CD8-positive, alpha-beta memory T cell (primary cell): ENCODE measurements at regions not wholly inside any gene's neighbourhood (a gene's known extent, or its start where the extent isn't known, plus 50 kb on each side); places are given as distances from the start of the nearest gene placed in this dataset.

Source experiments
- CTCF ChIA-PET: fragments of 350-600 bp; sonication (Branson Sonifier 250); formaldehyde crosslinking; loops from one replicate; lab custom pipeline; 2021; ENCODE audit warnings: antibody characterized with exemption; lab: Charles Lee
- POLR2A ChIA-PET: fragments of 350-600 bp; sonication (Branson Sonifier 250); formaldehyde crosslinking; loops from one replicate; lab custom pipeline; 2021; ENCODE audit warnings: antibody characterized with exemption; lab: Charles Lee
- DNase-seq, 5 donors: peaks; one replicate each; pipeline versions ENCODE4 v3.0.0 to v3.0.0-alpha.2; 2020 to 2022; ENCODE audit warnings: mixed read lengths in 1 of 5
- H3K27ac ChIP-seq: one replicate; pipeline ENCODE4 v1.7.0; 2013; ENCODE audit warnings: low read depth, mild to moderate bottlenecking, low read length, moderate library complexity
- H3K27me3 ChIP-seq: 2 replicates; pipeline ENCODE4 v1.7.0; 2013; ENCODE audit warnings: low read length, mild to moderate bottlenecking; ENCODE audit not compliant: insufficient read depth, poor library complexity, severe bottlenecking
- H3K36me3 ChIP-seq: 2 replicates; pipeline ENCODE4 v1.7.0; 2013; ENCODE audit warnings: mild to moderate bottlenecking, low read length, moderate library complexity; ENCODE audit not compliant: insufficient read depth
- H3K4me1 ChIP-seq: 2 replicates; pipeline ENCODE4 v1.7.0; 2013; ENCODE audit warnings: mild to moderate bottlenecking, low read length, moderate library complexity; ENCODE audit not compliant: insufficient read depth
- H3K4me3 ChIP-seq: 2 replicates; pipeline ENCODE4 v1.7.0; 2013; ENCODE audit warnings: mild to moderate bottlenecking, low read length
- H3K9me3 ChIP-seq: 2 replicates; pipeline ENCODE4 v1.7.0; 2013; ENCODE audit warnings: mild to moderate bottlenecking, low read length
- H3K27ac Mint-ChIP-seq, 8 donors: one replicate each; pipeline ENCODE4 v1.8.0; 2020 to 2021; ENCODE audit warnings: mixed read lengths in 8 of 8, mild to moderate bottlenecking in 6 of 8, inconsistent platforms in 3 of 8, moderate library complexity in 3 of 8
- H3K27me3 Mint-ChIP-seq, 2 donors: one replicate each; pipeline ENCODE4 v1.8.0; 2020 to 2021; ENCODE audit warnings: mixed read lengths in 2 of 2, mild to moderate bottlenecking in 1 of 2, moderate library complexity in 1 of 2
- H3K36me3 Mint-ChIP-seq, 3 donors: one replicate each; pipeline ENCODE4 v1.8.0; 2020 to 2021; ENCODE audit warnings: mixed read lengths in 3 of 3, inconsistent platforms in 1 of 3, mild to moderate bottlenecking in 1 of 3
- H3K4me1 Mint-ChIP-seq, 3 donors: one replicate each; pipeline ENCODE4 v1.8.0; 2020 to 2021; ENCODE audit warnings: mixed read lengths in 3 of 3, inconsistent platforms in 1 of 3, mild to moderate bottlenecking in 1 of 3
- H3K4me3 Mint-ChIP-seq, 7 donors: one replicate each; pipeline ENCODE4 v1.8.0; 2020 to 2021; ENCODE audit warnings: mixed read lengths in 7 of 7, mild to moderate bottlenecking in 6 of 7, moderate library complexity in 4 of 7, inconsistent platforms in 2 of 7
- H3K9me3 Mint-ChIP-seq, 5 donors: one replicate each; pipeline ENCODE4 v1.8.0; 2020 to 2022; ENCODE audit warnings: mixed read lengths in 5 of 5, mild to moderate bottlenecking in 3 of 5, moderate library complexity in 2 of 5, inconsistent platforms in 1 of 5

- Mint-ChIP-seq H3K36me3 (no peaks in the 10 kb centered on the region), H3K27me3 (peaks cover 0 to 14% of the 10 kb centered on the region in 2 donors), H3K4me3 (no peak overlapping the region), H3K4me1 (no peaks in the 10 kb centered on the region), H3K27ac (peak overlapping the region in 1 of 8 donors; percentile 5), H3K9me3 (no peaks in the 10 kb centered on the region)
- Histone ChIP-seq H3K9me3 (no peaks in the 10 kb centered on the region), H3K27me3 (no peaks in the 10 kb centered on the region), H3K27ac (no peak overlapping the region), H3K4me1 (no peaks in the 10 kb centered on the region), H3K36me3 (no peaks in the 10 kb centered on the region), H3K4me3 (no peak overlapping the region)
- ChIA-PET POLR2A (no interaction called here), CTCF (no interaction called here)
- no peak for DNase-seq
Observed at GRCh38 chr7:26461518-26461917, 169.9 kb downstream of the SNX10 start.

DNA sequence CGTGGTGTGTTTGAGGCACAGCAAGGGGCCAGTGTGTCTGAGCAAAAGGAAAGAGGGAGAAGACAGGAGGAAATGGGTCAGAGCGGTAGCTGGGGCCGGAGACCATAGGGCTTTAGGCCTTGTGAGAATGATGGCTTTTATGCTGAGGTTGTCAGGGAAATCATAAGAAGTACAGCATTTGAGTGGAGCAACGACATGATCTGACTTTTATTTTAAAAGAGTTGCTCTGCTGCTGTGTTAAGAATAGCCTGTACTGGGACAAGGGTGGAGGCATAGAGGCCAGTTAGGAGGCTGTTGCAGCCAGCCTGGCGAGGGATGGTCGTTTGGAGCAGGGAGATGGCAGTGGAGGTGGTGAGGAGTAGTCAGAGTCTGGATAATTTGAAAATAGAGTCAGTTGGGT is 174.3 kb downstream of the SNX10 start:
- H3K4me3 Mint-ChIP-seq, result no peak overlapping the region
- CTCF ChIA-PET, result no interaction called here
- no peak overlapping the region for H3K4me3 ChIP-seq
- no peaks in the 10 kb centered on the region for H3K36me3 ChIP-seq
- no peaks in the 10 kb centered on the region for H3K4me1 ChIP-seq
- H3K9me3 Mint-ChIP-seq, result no peaks in the 10 kb centered on the region
- H3K27ac Mint-ChIP-seq, result no peak overlapping the region
- DNase-seq, result no peak
- no peak overlapping the region for H3K27ac ChIP-seq
- H3K27me3 Mint-ChIP-seq, result peaks cover 2 to 15% of the 10 kb centered on the region in 2 donors
- no peaks in the 10 kb centered on the region for H3K27me3 ChIP-seq
- no peaks in the 10 kb centered on the region for H3K4me1 Mint-ChIP-seq
- no peaks in the 10 kb centered on the region for H3K36me3 Mint-ChIP-seq
- no peaks in the 10 kb centered on the region for H3K9me3 ChIP-seq
- POLR2A ChIA-PET, result no interaction called here

GRCh38 chr7:26467104-26467503 is 175.4 kb downstream of the SNX10 start:
- POLR2A ChIA-PET, result no interaction called here
- CTCF ChIA-PET, result interaction anchor here (1.2 kb wide), 1 partner anchor 8 kb away, joined by 3 read pairs; no protein-coding TSS in a partner anchor
- no peak overlapping the region for H3K4me3 ChIP-seq
- Mint-ChIP-seq H3K36me3 (no peaks in the 10 kb centered on the region), H3K4me1 (no peaks in the 10 kb centered on the region), H3K27me3 (peaks cover 2 to 16% of the 10 kb centered on the region in 2 donors), H3K27ac (no peak overlapping the region), H3K4me3 (no peak overlapping the region), H3K9me3 (no peaks in the 10 kb centered on the region)
- H3K9me3 ChIP-seq, result no peaks in the 10 kb centered on the region
- no peak for DNase-seq
- no peaks in the 10 kb centered on the region for H3K4me1 ChIP-seq
- H3K27me3 ChIP-seq, result no peaks in the 10 kb centered on the region
- no peak overlapping the region for H3K27ac ChIP-seq
- no peaks in the 10 kb centered on the region for H3K36me3 ChIP-seq

DNA sequence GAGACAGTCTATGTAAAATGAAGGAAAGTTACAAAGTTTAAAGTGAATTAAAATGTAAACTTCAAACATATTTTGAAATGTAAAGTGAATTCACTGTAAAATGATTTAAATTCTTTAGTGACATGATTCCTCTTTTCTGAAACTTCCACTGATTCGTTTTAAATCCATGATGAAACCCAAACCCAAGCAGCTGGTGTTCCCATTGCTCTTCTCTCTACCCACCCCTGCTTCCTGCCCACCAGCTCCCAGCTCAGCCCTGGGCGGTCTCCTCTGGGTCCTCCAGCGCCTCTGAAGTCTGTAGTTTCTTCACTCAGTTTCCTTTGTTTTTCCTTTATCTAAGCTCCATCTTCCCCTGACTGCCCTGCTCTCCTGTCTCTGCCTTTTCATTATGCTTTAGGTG is 175.9 kb downstream of the SNX10 start:
- no peak for DNase-seq
- H3K9me3 ChIP-seq, result no peaks in the 10 kb centered on the region
- ChIA-PET POLR2A (no interaction called here), CTCF (interaction anchor here (1.2 kb wide), 1 partner anchor 8 kb away, joined by 3 read pairs; no protein-coding TSS in a partner anchor)
- H3K4me3 Mint-ChIP-seq, result no peak overlapping the region
- H3K27ac Mint-ChIP-seq, result no peak overlapping the region
- no peaks in the 10 kb centered on the region for H3K36me3 Mint-ChIP-seq
- H3K36me3 ChIP-seq, result no peaks in the 10 kb centered on the region
- no peaks in the 10 kb centered on the region for H3K27me3 ChIP-seq
- no peaks in the 10 kb centered on the region for H3K4me1 Mint-ChIP-seq
- no peak overlapping the region for H3K4me3 ChIP-seq
- H3K9me3 Mint-ChIP-seq, result no peaks in the 10 kb centered on the region
- peaks cover 2 to 19% of the 10 kb centered on the region in 2 donors for H3K27me3 Mint-ChIP-seq
- H3K27ac ChIP-seq, result no peak overlapping the region
- H3K4me1 ChIP-seq, result no peaks in the 10 kb centered on the region

- H3K4me3 ChIP-seq, result no peak overlapping the region
- Mint-ChIP-seq H3K27ac (no peak overlapping the region), H3K9me3 (no peaks in the 10 kb centered on the region), H3K4me1 (no peaks in the 10 kb centered on the region), H3K27me3 (peaks cover 2 to 19% of the 10 kb centered on the region in 2 donors), H3K4me3 (no peak overlapping the region), H3K36me3 (no peaks in the 10 kb centered on the region)
- ChIA-PET POLR2A (no interaction called here), CTCF (no interaction called here)
- H3K4me1 ChIP-seq, result no peaks in the 10 kb centered on the region
- DNase-seq, result no peak
- H3K9me3 ChIP-seq, result no peaks in the 10 kb centered on the region
- H3K27me3 ChIP-seq, result no peaks in the 10 kb centered on the region
- no peaks in the 10 kb centered on the region for H3K36me3 ChIP-seq
- no peak overlapping the region for H3K27ac ChIP-seq
Observed at GRCh38 chr7:26468625-26469024, 177.0 kb downstream of the SNX10 start.

DNA sequence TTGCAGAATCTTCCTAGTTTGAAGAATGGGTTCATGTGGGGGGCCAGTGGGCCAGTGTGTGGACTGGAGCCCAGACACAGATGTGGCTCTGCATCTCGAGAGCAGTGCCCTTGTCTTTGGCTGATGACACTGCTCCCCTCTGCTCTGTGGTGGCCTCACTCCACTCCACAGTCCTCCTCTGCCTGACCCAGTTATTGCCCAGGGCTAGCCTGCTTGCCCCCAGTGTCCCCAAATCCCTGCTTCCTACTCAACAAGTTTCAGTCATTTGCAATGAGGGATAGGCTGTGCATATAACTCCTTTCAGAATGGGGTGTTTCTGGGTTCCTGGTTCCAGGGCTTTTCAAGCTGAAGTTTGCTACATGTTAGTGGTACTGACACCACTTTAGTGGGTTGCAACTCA is 177.5 kb downstream of the SNX10 start:
- Mint-ChIP-seq H3K9me3 (no peaks in the 10 kb centered on the region), H3K4me3 (no peak overlapping the region), H3K36me3 (no peaks in the 10 kb centered on the region), H3K27me3 (peaks cover 5 to 23% of the 10 kb centered on the region in 2 donors), H3K27ac (no peak overlapping the region), H3K4me1 (no peaks in the 10 kb centered on the region)
- DNase-seq, result no peak
- Histone ChIP-seq H3K27ac (no peak overlapping the region), H3K36me3 (no peaks in the 10 kb centered on the region), H3K4me3 (no peak overlapping the region), H3K4me1 (no peaks in the 10 kb centered on the region), H3K9me3 (no peaks in the 10 kb centered on the region), H3K27me3 (no peaks in the 10 kb centered on the region)
- CTCF ChIA-PET, result no interaction called here
- POLR2A ChIA-PET, result no interaction called here

DNA sequence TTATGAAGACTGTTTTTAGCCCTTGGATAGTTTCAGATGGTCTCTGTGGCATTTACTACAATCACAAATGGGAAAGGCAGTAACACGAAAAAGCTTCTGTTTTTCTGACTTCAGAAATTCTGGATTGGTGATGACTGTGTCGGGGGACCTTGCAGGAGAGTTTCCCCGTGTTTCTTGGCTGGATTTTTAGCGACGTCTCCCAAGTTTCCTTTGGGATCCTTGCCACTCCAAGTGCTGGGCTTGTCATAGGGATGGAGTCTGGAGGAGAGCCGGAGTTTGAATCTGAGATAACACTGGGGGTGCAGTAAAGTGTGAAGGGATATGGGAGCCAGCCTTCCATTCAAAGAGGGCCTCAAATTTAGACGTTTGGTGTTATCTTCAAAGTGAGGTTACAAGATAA is 179.0 kb downstream of the SNX10 start:
- CTCF ChIA-PET, result no interaction called here
- DNase-seq, result no peak
- no peak overlapping the region for H3K4me3 Mint-ChIP-seq

DNA sequence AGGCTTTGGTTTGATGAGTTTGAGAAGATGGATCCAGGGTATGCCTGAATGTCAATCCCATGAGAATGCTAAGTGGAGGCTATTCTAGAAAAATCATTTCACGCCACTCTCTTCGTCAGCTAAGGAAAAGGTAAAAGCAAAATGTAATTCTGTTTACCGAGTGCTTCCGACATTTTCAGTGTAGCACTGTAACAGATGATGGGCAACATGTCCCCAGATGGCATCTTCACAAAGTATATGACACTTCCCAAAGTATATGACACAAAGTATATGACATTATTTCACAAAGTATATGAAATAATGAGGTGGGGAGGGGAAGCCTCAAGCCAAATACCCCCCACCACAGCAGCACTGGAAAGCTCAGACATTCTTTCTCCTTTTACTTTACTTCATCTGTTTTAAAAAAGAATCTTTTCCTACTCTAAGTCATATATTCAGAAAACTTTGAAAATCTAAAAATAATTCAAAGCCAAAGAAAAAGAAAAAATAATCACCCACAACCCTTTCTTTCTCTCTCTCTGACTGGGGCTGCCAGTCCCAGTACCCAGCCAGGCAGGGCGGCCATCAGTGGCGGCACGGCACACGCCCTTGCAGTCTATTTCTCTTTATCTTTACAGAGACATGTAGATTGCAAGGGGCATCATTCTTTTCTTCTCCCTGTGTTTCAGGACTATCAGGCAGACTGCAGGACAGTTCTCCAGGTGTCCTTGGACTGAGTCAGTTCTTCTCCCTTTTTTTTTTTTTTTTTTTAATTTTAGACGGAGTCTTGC is 179.8 kb downstream of the SNX10 start:
- Mint-ChIP-seq H3K4me1 (no peaks in the 10 kb centered on the region), H3K9me3 (no peaks in the 10 kb centered on the region), H3K4me3 (no peak overlapping the region), H3K27ac (no peak overlapping the region), H3K36me3 (no peaks in the 10 kb centered on the region), H3K27me3 (peaks cover 6 to 32% of the 10 kb centered on the region in 2 donors)
- H3K4me3 ChIP-seq, result no peak overlapping the region
- H3K36me3 ChIP-seq, result no peaks in the 10 kb centered on the region
- H3K4me1 ChIP-seq, result no peaks in the 10 kb centered on the region
- H3K27me3 ChIP-seq, result no peaks in the 10 kb centered on the region
- CTCF ChIA-PET, result no interaction called here
- DNase-seq, result no peak
- H3K27ac ChIP-seq, result no peak overlapping the region
- no peaks in the 10 kb centered on the region for H3K9me3 ChIP-seq
- POLR2A ChIA-PET, result no interaction called here

More for the DNA sequence above, 179.0 kb downstream of the SNX10 start:
- no peaks in the 10 kb centered on the region for H3K36me3 Mint-ChIP-seq
- H3K27me3 Mint-ChIP-seq, result peaks cover 6 to 28% of the 10 kb centered on the region in 2 donors
- Histone ChIP-seq H3K9me3 (no peaks in the 10 kb centered on the region), H3K4me3 (no peak overlapping the region), H3K4me1 (no peaks in the 10 kb centered on the region), H3K27ac (no peak overlapping the region), H3K27me3 (no peaks in the 10 kb centered on the region), H3K36me3 (no peaks in the 10 kb centered on the region)
- POLR2A ChIA-PET, result no interaction called here
- H3K4me1 Mint-ChIP-seq, result no peaks in the 10 kb centered on the region
- H3K9me3 Mint-ChIP-seq, result no peaks in the 10 kb centered on the region
- H3K27ac Mint-ChIP-seq, result no peak overlapping the region
